GM12865 (cell line): ENCODE measurements at regions not wholly inside any gene's neighbourhood (a gene's known extent, or its start where the extent isn't known, plus 50 kb on each side); places are given as distances from the start of the nearest gene placed in this dataset.

ENCODE experiments used
- DNase-seq: peaks from one replicate; pipeline ENCODE4 v3.0.0; 2010; ENCODE audit warnings: low read depth
- H3K4me3 ChIP-seq: 2 replicates; pipeline ENCODE4 v1.5.1; 2011; ENCODE audit warnings: mild to moderate bottlenecking, low read depth, low read length, control low read depth
- CTCF ChIP-seq: IDR thresholded peaks from 2 replicates; pipeline ENCODE4 v1.5.1; 2011; ENCODE audit warnings: low read length, control low read depth, low read depth, inconsistent platforms; ENCODE audit not compliant: insufficient read depth; ENCODE audit errors: missing control alignments

GRCh38 chr2:204468746-204469429 lies 76.4 kb upstream of the PARD3B start:
- no peak for TF ChIP-seq CTCF
- H3K4me3 ChIP-seq, result no peak overlapping the region
- DNase-seq, result no peak

- H3K4me3 ChIP-seq, result no peak overlapping the region
- no peak for TF ChIP-seq CTCF
- DNase-seq, result no peak
Measured at GRCh38 chr2:204470178-204470620, 75.1 kb upstream of the PARD3B start.

GRCh38 chr2:204470621-204471196 lies 74.6 kb upstream of the PARD3B start:
- no peak for DNase-seq
- TF ChIP-seq CTCF, result no peak
- no peak overlapping the region for H3K4me3 ChIP-seq

DNA sequence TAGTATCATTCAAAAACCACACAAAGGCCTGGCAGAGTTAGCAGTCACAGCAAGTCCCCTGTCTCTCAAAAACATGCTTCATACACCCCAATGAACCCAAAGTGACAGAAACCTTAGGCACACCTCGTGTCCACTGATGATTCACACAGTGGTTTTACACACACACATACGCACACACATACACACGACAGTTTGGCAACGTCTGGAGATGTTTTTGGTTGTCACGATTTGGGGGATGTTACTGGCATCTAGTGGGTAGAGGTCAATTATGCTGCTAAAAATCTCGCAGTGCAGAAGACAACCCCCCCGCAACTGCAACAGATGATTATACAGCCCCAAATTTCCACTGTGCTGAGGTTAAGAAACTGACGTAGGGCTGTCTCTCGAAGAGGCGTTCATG lies 72.9 kb upstream of the PARD3B start:
- no peak for DNase-seq
- H3K4me3 ChIP-seq, result no peak overlapping the region
- no peak for TF ChIP-seq CTCF

DNA sequence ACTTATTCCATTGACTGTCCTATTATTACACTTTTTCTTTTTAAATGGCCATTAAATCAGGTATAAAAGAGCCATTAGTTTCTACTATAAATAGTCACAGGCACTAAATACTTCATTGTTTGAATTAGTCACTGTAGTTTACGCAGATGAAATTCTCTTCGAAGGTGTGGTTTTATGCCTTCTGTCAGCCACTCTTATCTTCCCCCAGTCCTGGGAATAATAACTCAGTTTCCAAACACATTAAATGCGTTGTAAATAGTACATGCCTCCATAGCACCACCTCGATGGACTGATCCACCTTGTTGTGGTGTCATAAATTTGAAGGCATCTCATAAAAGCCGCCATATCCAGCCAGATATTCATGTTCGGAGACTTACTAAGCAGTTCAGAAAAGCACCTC lies 72.1 kb upstream of the PARD3B start:
- no peak for DNase-seq
- H3K4me3 ChIP-seq, result no peak overlapping the region
- no peak for TF ChIP-seq CTCF

GRCh38 chr2:204475399-204475798 lies 69.9 kb upstream of the PARD3B start:
- no peak for DNase-seq
- no peak for TF ChIP-seq CTCF
- H3K4me3 ChIP-seq, result no peak overlapping the region

DNA sequence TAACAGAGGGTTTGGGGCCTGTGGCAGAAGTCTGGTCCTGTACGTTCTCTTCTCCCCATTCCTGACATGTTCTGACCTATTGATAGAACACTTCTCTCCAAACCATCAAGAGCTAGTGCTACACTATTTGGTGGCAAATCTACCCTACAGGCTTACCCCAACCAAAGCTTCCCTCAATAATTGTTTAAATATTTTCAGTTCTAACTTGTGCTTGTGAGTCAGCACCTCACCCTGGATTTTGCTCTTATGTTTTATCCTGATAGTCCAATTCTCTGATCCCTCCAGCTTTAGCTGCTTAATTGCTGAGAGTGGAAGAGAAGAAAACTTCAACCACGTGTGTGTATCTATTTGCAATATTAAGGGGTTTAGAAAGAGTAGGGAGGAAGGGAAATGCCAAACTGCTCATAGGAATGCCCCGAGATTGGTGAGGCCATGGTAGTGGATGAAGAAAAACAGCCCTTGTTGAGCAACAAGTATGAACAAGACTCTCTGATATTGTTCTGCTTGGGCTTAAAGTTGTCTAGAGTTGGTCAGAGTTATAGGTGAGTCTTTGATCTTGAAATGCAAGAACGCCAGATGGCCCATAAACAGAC lies 67.8 kb upstream of the PARD3B start:
- H3K4me3 ChIP-seq, result no peak overlapping the region
- no peak for DNase-seq
- TF ChIP-seq CTCF, result no peak
